ENCODE measurements at regions not wholly inside any gene's neighbourhood (a gene's known extent, or its start where the extent isn't known, plus 50 kb on each side); places are given as distances from the start of the nearest gene placed in this dataset.

DNA sequence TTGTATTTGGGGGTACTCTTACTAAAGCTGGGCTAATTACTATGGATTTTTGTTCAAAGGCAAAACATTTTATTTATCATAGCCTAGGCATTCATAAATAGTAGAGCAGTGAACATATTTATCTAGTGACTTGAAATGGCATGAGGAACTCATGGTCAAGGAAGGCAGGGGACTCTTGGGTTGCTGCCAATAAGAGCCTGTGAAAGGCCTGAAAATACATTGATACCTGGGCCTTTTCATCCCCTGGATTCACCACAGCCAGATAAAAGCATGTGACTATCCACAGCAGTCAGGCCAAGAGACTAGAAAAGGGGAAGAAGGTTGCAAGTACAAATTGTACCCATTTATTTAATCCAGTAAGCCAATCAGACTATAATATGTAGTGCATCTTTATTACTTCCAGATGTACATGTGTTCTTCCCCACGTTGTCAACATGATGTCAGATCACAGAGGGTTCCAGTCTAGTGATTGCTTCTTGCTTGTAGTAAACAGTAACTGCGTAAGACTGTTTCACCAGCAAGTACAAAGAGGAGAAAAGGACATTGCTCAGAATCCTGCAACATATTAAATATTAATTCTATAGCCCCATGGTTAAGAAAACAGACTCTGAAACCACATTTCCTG is 409.7 kb downstream of the NOVA1 start:
- TF ChIP-seq, protein P1, sequence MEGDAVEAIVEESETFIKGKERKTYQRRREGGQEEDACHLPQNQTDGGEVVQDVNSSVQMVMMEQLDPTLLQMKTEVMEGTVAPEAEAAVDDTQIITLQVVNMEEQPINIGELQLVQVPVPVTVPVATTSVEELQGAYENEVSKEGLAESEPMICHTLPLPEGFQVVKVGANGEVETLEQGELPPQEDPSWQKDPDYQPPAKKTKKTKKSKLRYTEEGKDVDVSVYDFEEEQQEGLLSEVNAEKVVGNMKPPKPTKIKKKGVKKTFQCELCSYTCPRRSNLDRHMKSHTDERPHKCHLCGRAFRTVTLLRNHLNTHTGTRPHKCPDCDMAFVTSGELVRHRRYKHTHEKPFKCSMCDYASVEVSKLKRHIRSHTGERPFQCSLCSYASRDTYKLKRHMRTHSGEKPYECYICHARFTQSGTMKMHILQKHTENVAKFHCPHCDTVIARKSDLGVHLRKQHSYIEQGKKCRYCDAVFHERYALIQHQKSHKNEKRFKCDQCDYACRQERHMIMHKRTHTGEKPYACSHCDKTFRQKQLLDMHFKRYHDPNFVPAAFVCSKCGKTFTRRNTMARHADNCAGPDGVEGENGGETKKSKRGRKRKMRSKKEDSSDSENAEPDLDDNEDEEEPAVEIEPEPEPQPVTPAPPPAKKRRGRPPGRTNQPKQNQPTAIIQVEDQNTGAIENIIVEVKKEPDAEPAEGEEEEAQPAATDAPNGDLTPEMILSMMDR (IDR thresholded peaks at IDR 0.05; ENCODE audit: poor library complexity): no peak
- TF ChIP-seq EZH2phosphoT487 (IDR thresholded peaks at IDR 0.05; ENCODE audit: low read depth, severe bottlenecking, unreplicated experiment) (no peak), EZH2 (IDR thresholded peaks at IDR 0.05; ENCODE audit: borderline replicate concordance) (no peak)
- Histone ChIP-seq H3K4me2 (no peak overlapping the region), H2AFZ (no peak overlapping the region), H3K9me2 (replicated peaks; ENCODE audit: insufficient read depth) (no peaks in the 10 kb centered on the region), H3K79me2 (no peaks in the 10 kb centered on the region), H4K20me1 (ENCODE audit: insufficient read depth, poor library complexity, severe bottlenecking) (no peaks in the 10 kb centered on the region), H3K4me3 (no peak overlapping the region), H3K9me3 (ENCODE audit: low read depth) (no peaks in the 10 kb centered on the region), H3K27ac (no peak overlapping the region), H3K4me1 (ENCODE audit: insufficient read depth) (no peaks in the 10 kb centered on the region), H3K27me3 (no peaks in the 10 kb centered on the region), H3K36me3 (replicated peaks; ENCODE audit: insufficient read depth, low read depth) (no peaks in the 10 kb centered on the region)
- no peak for DNase-seq (ENCODE audit: low spot score)
- 63% methylated on average over 2 of the region's 2 CpGs for WGBS (ENCODE audit: low lambda C conversion rate, missing lambda C conversion rate)

DNA sequence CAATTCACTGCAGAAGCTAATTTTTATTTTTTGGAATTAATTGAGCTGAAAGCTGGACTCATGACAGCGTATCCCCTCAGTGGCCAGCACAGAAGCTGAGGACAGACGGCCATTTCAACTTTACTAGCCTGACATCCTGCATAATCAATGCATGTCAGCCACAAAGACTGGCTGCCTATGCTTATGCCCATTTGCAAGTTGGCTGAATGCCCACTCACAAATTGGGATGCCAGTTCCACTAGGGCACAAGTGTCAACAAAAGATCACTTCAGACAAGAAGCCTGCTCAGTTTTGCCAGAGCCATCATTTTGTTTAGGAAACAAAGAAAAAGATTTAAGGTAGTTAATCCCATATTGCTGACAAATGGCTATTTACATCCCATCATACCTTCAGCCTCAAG is 417.6 kb downstream of the NOVA1 start:
- Histone ChIP-seq H3K4me3 (no peak overlapping the region), H4K20me1 (ENCODE audit: insufficient read depth, poor library complexity, severe bottlenecking) (no peaks in the 10 kb centered on the region), H3K79me2 (no peaks in the 10 kb centered on the region), H3K9me3 (ENCODE audit: low read depth) (no peaks in the 10 kb centered on the region), H2AFZ (no peak overlapping the region), H3K27me3 (no peaks in the 10 kb centered on the region), H3K9me2 (replicated peaks; ENCODE audit: insufficient read depth) (no peaks in the 10 kb centered on the region), H3K4me1 (ENCODE audit: insufficient read depth) (no peaks in the 10 kb centered on the region), H3K27ac (no peak overlapping the region), H3K4me2 (no peak overlapping the region), H3K36me3 (replicated peaks; ENCODE audit: insufficient read depth, low read depth) (no peaks in the 10 kb centered on the region)
- no peak for DNase-seq (ENCODE audit: low spot score)
- no peak for TF ChIP-seq EZH2phosphoT487 (IDR thresholded peaks at IDR 0.05; ENCODE audit: low read depth, severe bottlenecking, unreplicated experiment)
- TF ChIP-seq, protein P1 (IDR thresholded peaks at IDR 0.05; ENCODE audit: poor library complexity): no peak
- TF ChIP-seq EZH2 (IDR thresholded peaks at IDR 0.05; ENCODE audit: borderline replicate concordance): no peak
- 80% methylated on average over 2 of the region's 2 CpGs for WGBS (ENCODE audit: low lambda C conversion rate, missing lambda C conversion rate)

DNA sequence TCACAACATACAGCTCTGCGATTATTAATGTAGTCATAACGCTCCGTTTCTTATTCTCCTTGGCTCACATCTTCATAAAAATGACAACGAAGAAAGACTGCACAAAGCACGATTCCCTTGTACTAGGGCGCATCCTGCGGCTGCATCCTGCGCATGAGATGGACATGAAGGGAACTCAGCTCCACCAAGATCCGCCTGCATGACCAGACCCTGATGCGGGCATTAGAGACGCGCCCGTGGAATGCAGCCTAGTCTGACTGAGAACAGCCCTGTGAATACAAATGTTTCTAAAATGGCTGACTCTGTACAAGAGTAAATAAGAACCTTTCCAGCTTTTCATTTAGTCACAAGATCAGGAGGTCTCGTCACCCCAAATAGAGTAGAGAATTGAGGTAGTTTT is 422.2 kb downstream of the NOVA1 start:
- Histone ChIP-seq H3K4me2 (no peak overlapping the region), H3K27me3 (no peaks in the 10 kb centered on the region), H4K20me1 (ENCODE audit: insufficient read depth, poor library complexity, severe bottlenecking) (no peaks in the 10 kb centered on the region), H3K4me3 (no peak overlapping the region), H3K79me2 (no peaks in the 10 kb centered on the region), H2AFZ (no peak overlapping the region), H3K27ac (no peak overlapping the region), H3K9me2 (replicated peaks; ENCODE audit: insufficient read depth) (no peaks in the 10 kb centered on the region), H3K36me3 (replicated peaks; ENCODE audit: insufficient read depth, low read depth) (no peaks in the 10 kb centered on the region), H3K9me3 (ENCODE audit: low read depth) (no peaks in the 10 kb centered on the region), H3K4me1 (ENCODE audit: insufficient read depth) (no peaks in the 10 kb centered on the region)
- no peak for TF ChIP-seq EZH2phosphoT487 (IDR thresholded peaks at IDR 0.05; ENCODE audit: low read depth, severe bottlenecking, unreplicated experiment)
- no peak for TF ChIP-seq EZH2 (IDR thresholded peaks at IDR 0.05; ENCODE audit: borderline replicate concordance)
- TF ChIP-seq, protein P1 (IDR thresholded peaks at IDR 0.05; ENCODE audit: poor library complexity): no peak
- no peak for DNase-seq (ENCODE audit: low spot score)
- 96% methylated on average over 14 of the region's 14 CpGs for WGBS (ENCODE audit: low lambda C conversion rate, missing lambda C conversion rate)

Data from hepatocyte (in vitro differentiated cells).